Esophagus squamous epithelium (tissue), 4 donors: ENCODE measurements at regions not wholly inside any gene's neighbourhood (a gene's known extent, or its start where the extent isn't known, plus 50 kb on each side); places are given as distances from the start of the nearest gene placed in this dataset.

ENCODE experiments used
- POLR2A ChIP-seq, 4 donors: fragments of 450-650 bp; IDR thresholded peaks; one replicate each; pipeline ENCODE4 v1.6.1; 2017; ENCODE audit warnings: antibody characterized with exemption in 4 of 4, mild to moderate bottlenecking in 4 of 4, moderate library complexity in 3 of 4
- TF ChIP-seq, protein P1 (sequence below), 6 experiments: fragments of 450-650 bp in 4 of 6; fragments of 200-600 bp in 2 of 6; sonication (generic) in 2 of 6; IDR thresholded peaks; one replicate each; pipeline ENCODE4 v1.5.1; 2016 to 2019; ENCODE audit warnings: antibody characterized with exemption in 6 of 6, mild to moderate bottlenecking in 4 of 6, moderate library complexity in 4 of 6

DNA sequence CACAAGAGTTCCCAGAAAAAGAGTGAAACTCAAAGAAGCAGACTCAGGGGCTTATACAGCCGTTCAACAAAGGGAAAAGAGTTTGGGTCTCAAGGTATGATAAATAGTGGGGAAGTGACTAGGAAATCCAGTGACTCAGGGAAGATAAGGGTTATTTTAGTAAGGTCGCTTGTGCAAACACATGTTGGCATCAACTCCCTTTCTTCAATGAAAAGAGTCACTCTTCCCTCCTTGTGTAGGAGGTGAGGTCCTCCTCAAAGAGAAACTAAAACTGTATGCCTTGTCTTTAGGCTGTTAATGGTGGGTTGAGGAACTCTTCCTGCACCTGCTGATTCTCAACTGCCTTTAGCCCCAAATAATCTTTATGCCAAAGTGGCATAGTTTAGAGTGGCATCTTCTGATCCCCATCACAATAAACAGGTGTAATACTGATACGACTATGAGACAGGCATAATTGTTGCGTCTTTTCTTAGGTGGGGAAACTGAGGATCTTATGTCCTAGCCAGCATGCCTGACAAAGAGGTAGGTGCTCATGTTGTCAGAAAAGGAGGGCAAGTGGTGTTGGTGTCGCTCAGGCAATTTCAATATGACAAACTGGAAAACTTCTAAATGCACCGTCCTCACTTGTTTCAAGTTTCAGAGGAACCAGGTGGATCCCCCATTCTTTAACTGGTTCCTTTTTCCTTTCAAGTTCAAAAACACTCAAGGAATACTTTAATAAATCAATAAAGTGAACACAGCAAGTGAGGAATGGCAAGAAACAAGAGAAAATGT is 294.1 kb upstream of the RUNX1 start:
- TF ChIP-seq, protein P1, sequence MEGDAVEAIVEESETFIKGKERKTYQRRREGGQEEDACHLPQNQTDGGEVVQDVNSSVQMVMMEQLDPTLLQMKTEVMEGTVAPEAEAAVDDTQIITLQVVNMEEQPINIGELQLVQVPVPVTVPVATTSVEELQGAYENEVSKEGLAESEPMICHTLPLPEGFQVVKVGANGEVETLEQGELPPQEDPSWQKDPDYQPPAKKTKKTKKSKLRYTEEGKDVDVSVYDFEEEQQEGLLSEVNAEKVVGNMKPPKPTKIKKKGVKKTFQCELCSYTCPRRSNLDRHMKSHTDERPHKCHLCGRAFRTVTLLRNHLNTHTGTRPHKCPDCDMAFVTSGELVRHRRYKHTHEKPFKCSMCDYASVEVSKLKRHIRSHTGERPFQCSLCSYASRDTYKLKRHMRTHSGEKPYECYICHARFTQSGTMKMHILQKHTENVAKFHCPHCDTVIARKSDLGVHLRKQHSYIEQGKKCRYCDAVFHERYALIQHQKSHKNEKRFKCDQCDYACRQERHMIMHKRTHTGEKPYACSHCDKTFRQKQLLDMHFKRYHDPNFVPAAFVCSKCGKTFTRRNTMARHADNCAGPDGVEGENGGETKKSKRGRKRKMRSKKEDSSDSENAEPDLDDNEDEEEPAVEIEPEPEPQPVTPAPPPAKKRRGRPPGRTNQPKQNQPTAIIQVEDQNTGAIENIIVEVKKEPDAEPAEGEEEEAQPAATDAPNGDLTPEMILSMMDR (IDR thresholded peaks at IDR 0.05) = no peak
- no peak for TF ChIP-seq POLR2A (IDR thresholded peaks at IDR 0.05)
